ENCODE measurements at regions not wholly inside any gene's neighbourhood (a gene's known extent, or its start where the extent isn't known, plus 50 kb on each side); places are given as distances from the start of the nearest gene placed in this dataset.

GRCh38 chr11:130585545-130585944, 137.1 kb downstream of the ADAMTS15 start (continued):
- no peak for TF ChIP-seq REST (IDR thresholded peaks at IDR 0.05)
- TF ChIP-seq HNF4G (IDR thresholded peaks at IDR 0.05), result no peak

- Histone ChIP-seq H3K9me3 (ENCODE audit: control insufficient read depth in 4 of 4, low read length in 3 of 4) (peaks cover 0 to 6% (median 2%) of the 10 kb centered on the region in 4 donors), H3K27me3 (ENCODE audit: control insufficient read depth in 4 of 4, insufficient read depth in 4 of 4, low read length in 3 of 4) (no peaks in the 10 kb centered on the region), H3K4me1 (ENCODE audit: control insufficient read depth in 4 of 4, insufficient read depth in 4 of 4, low read length in 3 of 4) (no peaks in the 10 kb centered on the region), H3K27ac (ENCODE audit: low read depth in 1 of 2, low read length in 2 of 2) (no peak overlapping the region), H3K4me3 (ENCODE audit: low read depth in 1 of 3, low read length in 3 of 3) (no peak overlapping the region), H3K9ac (ENCODE audit: low read depth in 1 of 2, low read length in 2 of 2) (no peak overlapping the region), H3K36me3 (ENCODE audit: control insufficient read depth in 4 of 4, insufficient read depth in 3 of 4, low read depth in 1 of 4, low read length in 3 of 4) (no peaks in the 10 kb centered on the region)
- WGBS, result 62% methylated on average over 4 of the region's 4 CpGs
- DNase-seq (ENCODE audit: low spot score), result peak; percentile 13
- TF ChIP-seq CTCF (IDR thresholded peaks at IDR 0.05; ENCODE audit: low read depth, low read length, missing input control) (no peak), EGR1 (IDR thresholded peaks at IDR 0.05; ENCODE audit: low read depth in 2 of 2) (no peak)
Observed at GRCh38 chr11:130587658-130588057, 139.2 kb downstream of the ADAMTS15 start.

GRCh38 chr11:130588471-130588870, 140.0 kb downstream of the ADAMTS15 start:
- no peak for TF ChIP-seq EGR1 (IDR thresholded peaks at IDR 0.05; ENCODE audit: low read depth in 2 of 2)
- no peak for TF ChIP-seq FOXA1 (IDR thresholded peaks at IDR 0.05)
- no peak for TF ChIP-seq RXRA (IDR thresholded peaks at IDR 0.05)
- TF ChIP-seq ATF3 (IDR thresholded peaks at IDR 0.05), result no peak
- no peak for TF ChIP-seq RAD21 (IDR thresholded peaks at IDR 0.05)
- no peak for TF ChIP-seq YY1 (IDR thresholded peaks at IDR 0.05)
- TF ChIP-seq FOXA2 (IDR thresholded peaks at IDR 0.05), result no peak
- TF ChIP-seq NR2F2 (IDR thresholded peaks at IDR 0.05), result no peak
- TF ChIP-seq SP1 (IDR thresholded peaks at IDR 0.05), result no peak
- H3K27me3 ChIP-seq (ENCODE audit: control insufficient read depth in 4 of 4, insufficient read depth in 4 of 4, low read length in 3 of 4), result no peaks in the 10 kb centered on the region
- H3K36me3 ChIP-seq (ENCODE audit: control insufficient read depth in 4 of 4, insufficient read depth in 3 of 4, low read depth in 1 of 4, low read length in 3 of 4), result no peaks in the 10 kb centered on the region
- H3K4me3 ChIP-seq (ENCODE audit: low read depth in 1 of 3, low read length in 3 of 3), result no peak overlapping the region
- no peaks in the 10 kb centered on the region for H3K4me1 ChIP-seq (ENCODE audit: control insufficient read depth in 4 of 4, insufficient read depth in 4 of 4, low read length in 3 of 4)
- DNase-seq (ENCODE audit: low spot score), result no peak
- no peak overlapping the region for H3K9ac ChIP-seq (ENCODE audit: low read depth in 1 of 2, low read length in 2 of 2)
- H3K27ac ChIP-seq (ENCODE audit: low read depth in 1 of 2, low read length in 2 of 2), result no peak overlapping the region
- 83% methylated on average over 2 of the region's 2 CpGs for WGBS
- peaks cover 0 to 6% (median 2%) of the 10 kb centered on the region in 4 donors for H3K9me3 ChIP-seq (ENCODE audit: control insufficient read depth in 4 of 4, low read length in 3 of 4)

- H3K4me3 ChIP-seq (ENCODE audit: low read depth in 1 of 3, low read length in 3 of 3), result no peak overlapping the region
- H3K4me1 ChIP-seq (ENCODE audit: control insufficient read depth in 4 of 4, insufficient read depth in 4 of 4, low read length in 3 of 4), result no peaks in the 10 kb centered on the region
- H3K9ac ChIP-seq (ENCODE audit: low read depth in 1 of 2, low read length in 2 of 2), result no peak overlapping the region
- H3K9me3 ChIP-seq (ENCODE audit: control insufficient read depth in 4 of 4, low read length in 3 of 4), result peaks cover 0 to 6% (median 2%) of the 10 kb centered on the region in 4 donors
- TF ChIP-seq REST (IDR thresholded peaks at IDR 0.05) (no peak), NR2F2 (IDR thresholded peaks at IDR 0.05) (no peak), EGR1 (IDR thresholded peaks at IDR 0.05; ENCODE audit: low read depth in 2 of 2) (no peak), JUND (IDR thresholded peaks at IDR 0.05) (no peak), SP1 (IDR thresholded peaks at IDR 0.05) (no peak), MAX (IDR thresholded peaks at IDR 0.05) (no peak), RXRA (IDR thresholded peaks at IDR 0.05) (no peak)
- no peaks in the 10 kb centered on the region for H3K36me3 ChIP-seq (ENCODE audit: control insufficient read depth in 4 of 4, insufficient read depth in 3 of 4, low read depth in 1 of 4, low read length in 3 of 4)
- 38% methylated on average over 2 of the region's 2 CpGs for WGBS
- no peak overlapping the region for H3K27ac ChIP-seq (ENCODE audit: low read depth in 1 of 2, low read length in 2 of 2)
- H3K27me3 ChIP-seq (ENCODE audit: control insufficient read depth in 4 of 4, insufficient read depth in 4 of 4, low read length in 3 of 4), result peaks cover 0 to 4% (median 0%) of the 10 kb centered on the region in 4 donors
- DNase-seq (ENCODE audit: low spot score), result no peak
Observed at GRCh38 chr11:130592056-130592455, 143.6 kb downstream of the ADAMTS15 start.
